Cerebellar cortex (tissue), 1 donor: ENCODE measurements at regions not wholly inside any gene's neighbourhood (a gene's known extent, or its start where the extent isn't known, plus 50 kb on each side); places are given as distances from the start of the nearest gene placed in this dataset.
"Not testable (repeated sequence)": the region's sequence is repeated elsewhere in the genome, so short reads cannot be mapped to it uniquely, and the experiment has no call there.

ENCODE experiments used
- DNase-seq: peaks from one replicate; pipeline ENCODE4 v3.0.0-alpha.2; 2015; ENCODE audit warnings: low spot score

DNA sequence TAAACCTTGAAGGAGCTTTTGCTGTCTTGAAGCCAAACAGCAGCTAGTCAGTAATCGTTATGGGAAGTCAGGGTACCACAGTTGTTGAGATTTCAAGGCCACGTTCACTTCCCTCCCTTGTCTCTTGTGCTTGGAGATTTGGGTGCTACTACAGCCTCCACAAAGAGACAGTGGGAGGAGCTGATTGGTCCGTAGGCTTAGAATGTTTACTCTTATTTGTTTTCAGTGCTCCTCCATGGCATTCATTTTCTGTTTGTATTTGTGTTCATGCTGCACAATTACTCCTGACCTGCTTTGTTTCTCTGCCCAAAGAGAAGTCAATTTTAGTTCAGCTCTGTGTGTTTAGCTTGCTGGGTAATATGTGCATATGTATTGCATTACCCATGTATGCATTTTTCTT lies 147.7 kb downstream of the PRL start:
- DNase-seq = no peak

DNA sequence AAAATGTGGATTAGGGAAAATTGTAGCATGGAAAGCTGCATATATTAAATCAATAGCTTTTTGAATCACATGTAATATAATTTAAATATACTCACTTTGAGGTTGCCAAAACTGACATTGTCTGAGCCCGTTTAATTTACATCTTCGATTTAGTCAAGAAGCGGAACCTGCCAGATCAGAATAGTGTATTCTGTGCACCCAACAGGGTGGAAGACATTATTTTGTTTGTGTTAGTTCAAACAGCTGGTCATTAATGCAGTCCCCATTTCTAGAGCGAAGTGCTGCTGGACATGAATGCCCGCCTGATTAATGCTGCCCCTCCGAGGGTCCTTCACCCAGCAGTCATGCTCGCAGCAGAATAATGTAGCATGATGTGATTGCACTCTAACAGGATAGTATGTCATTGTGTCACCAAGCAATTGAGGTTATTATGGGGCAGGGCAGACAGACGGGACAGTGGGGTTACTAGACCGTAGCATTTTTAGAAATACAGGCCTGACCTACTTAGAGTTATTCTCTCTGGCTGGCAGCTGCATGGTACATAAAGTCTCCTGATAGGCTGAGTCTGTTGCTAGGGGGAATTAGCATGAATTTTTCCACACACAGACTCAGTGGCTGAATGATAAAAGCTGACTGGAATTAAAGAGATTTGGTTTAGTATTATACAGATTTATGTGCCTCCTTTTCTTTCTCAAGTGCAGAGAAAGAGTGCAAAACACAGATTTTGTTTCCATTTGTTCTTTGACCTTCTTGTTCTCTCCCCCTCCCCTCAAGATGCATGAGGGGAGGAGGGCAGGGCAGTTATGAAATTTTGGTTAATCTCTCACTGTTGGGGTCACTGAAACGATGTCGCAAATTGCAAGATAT lies 147.1 kb downstream of the PRL start:
- DNase-seq = peak; percentile 28

DNA sequence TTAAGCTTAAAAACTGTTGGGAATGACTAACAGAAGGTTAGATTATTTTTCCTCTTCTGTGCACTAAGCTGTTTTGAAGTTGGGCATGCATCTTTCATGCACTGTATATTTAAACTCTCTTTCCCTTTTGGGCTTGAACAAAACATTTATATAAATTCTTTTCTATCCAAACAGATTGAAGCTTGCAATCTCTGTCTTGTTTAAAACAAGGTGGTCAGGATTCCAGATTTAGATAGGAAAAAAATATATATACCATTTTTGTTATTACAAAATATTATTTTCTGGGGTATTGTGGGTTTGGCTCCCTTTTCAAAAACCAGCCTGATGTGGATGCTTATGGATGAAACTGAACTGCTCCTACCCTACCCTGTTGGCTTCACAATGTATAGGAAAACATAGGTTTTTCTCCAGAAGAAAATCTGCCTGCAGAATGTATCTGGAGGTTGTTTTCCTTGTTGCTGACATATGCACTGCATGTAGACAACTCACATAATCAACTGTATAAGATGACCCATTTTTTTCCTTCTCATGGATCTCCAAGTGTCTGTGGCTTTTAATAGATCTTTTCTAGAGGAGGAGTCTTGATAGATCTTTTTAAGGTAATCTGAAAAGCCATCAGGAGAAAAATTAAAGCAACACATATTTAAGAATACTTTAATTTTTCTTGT lies 146.3 kb downstream of the PRL start:
- DNase-seq = no peak

DNA sequence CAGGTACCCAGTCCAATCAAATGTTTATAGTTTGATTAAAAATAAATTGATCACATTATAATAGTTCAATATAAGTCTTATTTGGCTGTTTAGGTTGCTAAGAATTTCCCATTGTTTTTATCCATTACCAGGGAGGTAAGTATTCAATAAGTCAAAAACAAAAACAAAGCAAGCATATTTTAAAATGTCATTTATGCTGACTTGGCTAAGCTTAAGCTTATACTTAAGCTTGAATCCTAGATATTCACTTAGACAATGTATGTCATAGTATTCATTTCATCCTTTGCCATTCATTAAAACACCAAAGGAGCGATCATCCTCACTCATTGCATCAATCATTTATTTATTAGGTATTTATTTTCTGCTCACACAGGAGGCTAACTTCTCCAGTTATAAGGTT lies 144.9 kb downstream of the PRL start:
- no peak for DNase-seq

DNA sequence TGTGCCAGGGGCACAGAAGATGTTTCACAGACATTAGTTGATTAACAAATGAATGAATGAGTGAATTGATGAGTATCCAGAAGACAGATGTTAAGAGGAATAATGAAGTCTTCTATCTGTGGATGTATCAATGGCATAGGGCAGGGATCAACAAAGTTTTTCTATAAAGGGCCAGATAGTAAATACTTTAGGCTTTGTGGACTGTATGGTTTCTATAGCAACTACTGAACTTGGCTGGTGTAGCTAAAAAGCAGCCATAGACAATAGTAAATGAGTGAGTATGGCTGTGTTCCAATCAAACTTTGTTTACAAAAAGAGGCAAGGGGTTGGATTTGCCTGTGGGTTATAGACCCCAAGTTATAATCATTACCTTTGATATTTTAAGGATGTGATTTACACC lies 144.0 kb downstream of the PRL start:
- no peak for DNase-seq

DNA sequence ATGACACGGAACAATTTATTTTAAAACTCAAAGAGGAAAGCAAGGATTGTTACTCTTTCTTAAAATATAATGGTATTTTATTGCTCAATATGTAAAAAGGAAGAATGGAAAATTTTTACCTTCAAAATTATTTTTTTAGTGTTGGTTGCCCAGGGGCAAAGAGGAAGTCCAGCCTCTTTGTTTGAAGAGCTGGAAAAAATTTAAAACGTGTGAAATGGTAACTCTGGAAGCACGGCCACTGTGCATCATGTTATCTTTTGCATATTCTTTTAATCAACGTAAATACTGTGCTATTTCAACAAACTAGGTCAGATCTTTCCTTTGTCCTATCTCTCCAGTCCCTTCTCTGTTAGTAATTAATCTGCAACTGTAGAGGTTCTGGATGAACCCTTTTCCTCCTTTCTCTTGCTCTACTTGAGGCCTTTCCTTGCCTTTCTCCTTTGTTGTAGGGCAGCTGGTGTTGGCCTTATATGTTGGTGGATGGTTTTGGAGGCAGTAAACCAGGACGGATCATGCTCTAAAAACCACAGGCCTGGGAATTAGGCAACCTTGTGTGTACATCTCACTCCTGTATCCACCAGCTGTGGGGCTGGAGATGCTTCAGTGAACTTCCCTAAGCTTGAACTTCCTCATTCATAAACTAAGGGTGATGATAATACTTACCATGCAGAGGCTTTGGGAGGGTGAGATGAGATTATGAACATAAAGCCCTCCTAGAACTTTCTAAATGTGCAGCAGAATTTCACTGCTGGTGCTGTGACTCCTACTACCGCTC lies 143.3 kb downstream of the PRL start:
- no peak for DNase-seq

DNA sequence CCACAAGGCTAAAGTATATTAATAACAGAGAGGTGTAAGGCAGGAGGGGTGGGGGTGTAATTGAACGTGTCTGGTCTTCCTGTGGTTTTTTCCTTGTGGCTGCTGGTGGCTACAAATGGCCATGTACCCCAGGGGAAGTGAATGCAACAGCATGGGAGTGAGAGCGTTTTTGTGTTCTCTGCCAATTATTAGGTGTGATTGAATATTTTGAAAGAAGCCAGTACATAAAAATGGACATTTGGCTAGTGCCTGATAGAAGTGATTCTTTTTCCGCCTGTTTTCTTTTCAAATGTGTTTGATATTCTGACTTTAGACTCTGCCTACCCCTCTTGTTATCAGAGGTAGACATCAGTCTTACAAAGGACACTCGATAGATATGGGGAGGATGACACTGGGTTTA lies 141.3 kb downstream of the PRL start:
- no peak for DNase-seq

DNA sequence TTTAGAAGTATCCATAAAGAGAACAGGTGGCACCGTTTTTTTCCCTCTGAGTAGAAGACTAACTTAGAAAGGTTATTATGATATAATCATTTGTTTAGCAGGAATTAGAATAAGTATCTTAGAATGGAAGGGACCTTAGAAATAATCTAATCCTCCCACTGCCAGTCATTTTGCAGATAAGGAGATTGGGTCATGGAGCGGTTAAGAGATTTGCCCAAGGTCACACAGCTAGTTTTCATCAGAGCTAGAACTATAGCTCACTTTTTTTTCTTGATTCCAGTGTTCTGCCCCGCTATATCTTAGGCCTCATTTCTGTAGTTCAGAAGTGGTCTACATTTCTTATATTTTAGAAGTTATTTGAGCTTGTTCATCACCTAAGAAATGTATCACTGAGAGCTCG lies 139.6 kb downstream of the PRL start:
- no peak for DNase-seq

DNA sequence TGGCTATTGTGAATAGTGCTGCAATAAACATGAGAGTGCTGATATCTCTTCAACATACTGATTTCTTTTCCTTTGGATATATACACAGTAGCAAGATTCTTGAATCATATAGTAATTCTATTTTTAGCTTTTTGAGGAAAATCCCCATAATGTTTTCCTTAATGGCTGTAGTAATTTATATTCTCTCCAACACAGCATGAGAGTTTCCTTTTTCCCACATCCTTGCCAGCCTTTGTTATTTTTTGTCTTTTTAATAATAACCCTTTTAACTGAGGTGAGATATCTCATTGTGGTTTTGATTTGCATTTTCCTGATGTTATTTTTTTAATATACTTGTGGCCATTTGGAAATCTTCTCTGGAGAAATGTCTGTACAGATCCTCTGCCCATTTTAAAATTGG lies 132.6 kb downstream of the PRL start:
- no peak for DNase-seq

DNA sequence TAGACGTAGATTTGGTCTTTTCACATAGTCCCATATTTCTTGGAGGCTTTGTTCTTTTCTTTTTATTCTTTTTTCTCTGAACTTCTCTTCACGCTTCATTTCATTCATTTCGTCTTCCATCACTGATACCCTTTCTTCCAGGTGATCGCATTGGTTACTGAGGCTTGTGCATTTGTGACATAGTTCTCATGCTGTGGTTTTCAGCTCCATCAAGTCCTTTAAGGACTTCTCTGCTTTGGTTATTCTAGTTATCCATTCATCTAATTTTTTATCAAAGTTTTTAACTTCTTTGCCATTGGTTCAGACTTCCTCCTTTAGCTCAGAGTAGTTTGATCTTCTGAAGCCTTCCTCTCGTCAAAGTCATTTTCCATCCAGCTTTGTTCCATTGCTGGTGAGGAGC lies 125.8 kb downstream of the PRL start:
- not testable (repeated sequence) for DNase-seq

DNA sequence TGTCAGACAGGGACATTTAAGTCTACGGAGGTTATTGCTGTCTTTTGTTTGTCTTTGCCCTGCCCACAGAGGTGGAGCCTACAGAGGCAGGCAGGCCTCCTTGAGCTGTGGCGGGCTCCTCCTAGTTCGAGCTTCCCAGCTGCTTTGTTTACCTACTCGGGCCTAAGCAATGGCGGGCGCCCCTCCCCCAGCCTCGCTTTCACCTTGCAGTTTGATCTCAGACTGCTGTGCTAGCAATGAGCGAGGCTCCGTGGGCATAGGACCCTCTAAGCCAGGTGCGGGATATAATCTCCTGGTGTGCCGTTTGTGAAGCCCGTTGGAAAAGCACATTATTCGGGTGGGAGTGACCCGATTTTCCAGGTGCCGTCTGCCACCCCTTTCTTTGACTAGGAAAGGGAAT lies 125.0 kb downstream of the PRL start:
- not testable (repeated sequence) for DNase-seq

DNA sequence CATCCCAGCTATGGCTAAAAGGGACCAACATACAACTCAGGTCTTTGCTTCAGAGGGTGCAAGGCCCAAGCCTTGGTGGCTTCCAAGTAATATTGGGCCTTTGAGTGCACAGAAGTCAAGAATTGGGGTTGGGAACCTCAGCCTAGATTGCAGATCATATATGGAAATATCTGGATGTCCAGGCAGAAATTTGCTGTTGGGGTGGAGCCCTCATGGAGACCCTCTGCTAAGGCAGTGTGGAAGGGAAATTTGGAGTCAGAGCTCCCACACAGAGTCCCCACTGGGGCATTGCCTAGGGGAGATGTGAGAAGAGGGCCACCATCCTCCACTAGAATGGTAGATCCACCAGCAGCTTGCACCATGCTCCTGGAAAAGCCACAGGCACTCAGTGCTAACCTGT lies 123.5 kb downstream of the PRL start:
- no peak for DNase-seq

DNA sequence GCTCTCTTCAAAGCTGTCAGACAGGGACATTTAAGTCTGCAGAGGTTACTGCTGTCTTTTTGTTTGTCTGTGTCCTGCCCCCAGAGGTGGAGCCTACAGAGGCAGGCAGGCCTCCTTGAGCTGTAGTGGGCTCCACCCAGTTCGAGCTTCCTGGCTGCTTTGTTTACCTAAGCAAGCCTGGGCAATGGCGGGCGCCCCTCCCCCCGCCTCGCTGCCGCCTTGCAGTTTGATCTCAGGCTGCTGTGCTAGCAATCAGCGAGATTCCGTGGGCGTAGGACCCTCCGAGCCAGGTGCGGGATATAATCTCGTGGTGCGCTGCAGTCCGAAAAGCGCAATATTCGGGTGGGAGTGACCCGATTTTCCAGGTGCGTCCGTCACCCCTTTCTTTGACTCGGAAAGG lies 116.6 kb downstream of the PRL start:
- not testable (repeated sequence) for DNase-seq

DNA sequence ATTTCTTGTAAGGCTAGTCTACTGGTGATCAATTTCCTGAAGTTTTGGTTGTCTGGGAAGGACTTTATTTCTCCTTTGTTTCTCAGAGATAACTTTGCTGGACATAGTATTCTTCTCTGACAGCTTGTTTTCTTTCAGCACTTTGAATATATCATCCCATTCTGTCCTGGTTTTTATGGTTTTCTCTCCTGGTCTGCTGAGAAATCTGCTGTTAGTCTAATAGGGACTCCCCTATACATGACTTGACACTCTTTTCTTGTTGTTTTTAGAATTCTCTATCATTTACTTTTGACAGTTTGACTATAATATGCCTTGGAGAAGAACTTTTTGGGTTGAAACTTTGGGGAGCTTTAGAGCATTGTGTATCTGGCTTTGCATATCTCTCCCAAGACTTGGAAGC lies 112.5 kb downstream of the PRL start:
- DNase-seq = no peak

DNA sequence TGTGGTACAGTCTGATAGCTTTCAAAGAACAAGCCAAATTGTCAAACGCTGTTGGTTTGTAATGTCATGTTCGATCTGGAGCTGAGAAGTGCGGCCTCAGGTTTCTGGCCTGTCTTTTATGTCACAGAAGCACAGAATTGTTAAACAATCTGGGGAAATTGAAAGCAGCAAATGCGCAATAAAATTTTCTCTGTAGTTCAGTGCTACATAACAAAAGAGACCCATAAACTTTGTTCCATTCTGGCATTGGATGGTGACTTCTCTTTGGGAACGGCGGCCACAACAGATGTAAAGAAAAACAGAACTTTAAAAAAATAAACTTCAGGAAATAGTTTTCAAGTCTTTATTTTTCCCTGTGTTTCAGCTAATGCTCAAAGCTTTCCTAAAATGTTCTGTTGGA lies 106.9 kb downstream of the PRL start:
- DNase-seq = no peak

DNA sequence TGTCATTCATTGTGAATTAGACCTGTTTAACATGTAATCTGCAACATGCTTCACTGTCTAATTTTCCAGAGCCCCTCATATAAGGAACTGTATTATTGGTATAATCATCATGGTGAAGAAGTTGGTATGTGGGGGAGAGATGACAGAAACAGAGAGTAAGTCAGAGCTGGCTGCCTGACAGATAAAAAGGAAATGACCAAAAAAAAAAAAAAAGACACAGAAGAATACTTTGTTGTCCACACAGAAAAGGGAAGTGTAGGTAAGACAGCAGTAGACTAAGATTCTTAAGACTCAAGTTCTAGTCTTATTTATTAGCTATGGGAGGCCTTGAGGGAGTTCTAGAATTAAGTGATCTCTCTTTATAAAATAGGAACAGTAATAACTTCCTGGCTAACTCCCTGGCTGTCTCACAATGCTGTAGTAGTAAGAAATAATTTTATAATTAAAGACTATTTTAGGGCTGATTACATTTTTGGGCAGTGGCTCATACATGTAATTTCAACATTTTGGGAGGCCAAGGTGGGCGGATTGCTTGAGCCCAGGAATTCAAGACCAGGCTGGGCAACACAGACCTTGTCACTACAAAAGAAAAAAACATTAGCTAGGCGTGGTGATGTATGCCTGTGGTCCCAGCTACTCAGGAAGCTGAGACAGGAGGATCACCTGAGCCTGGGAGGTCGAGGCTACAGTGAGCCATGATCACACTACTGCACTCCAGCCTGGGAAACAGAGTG lies 102.5 kb downstream of the PRL start:
- no peak for DNase-seq

DNA sequence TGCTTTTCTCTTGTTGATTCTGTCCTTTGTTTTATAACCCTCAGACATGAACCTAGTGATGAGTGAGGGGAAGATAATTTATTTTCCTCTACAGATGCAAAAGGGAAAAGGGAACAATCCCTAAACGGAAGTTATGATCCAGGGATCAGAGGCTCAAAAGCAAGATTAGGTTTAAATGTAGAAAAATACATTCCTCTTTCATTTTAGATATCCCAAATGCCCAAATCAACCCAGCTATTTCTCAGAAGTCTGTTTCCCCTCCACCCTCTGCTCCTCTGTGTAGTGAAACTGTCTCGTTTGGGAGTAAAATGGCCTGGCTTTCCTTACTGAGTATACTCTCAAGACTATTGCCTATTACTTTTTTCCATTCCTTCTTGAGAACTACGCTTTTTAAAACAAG lies 97.1 kb downstream of the PRL start:
- DNase-seq = no peak

DNA sequence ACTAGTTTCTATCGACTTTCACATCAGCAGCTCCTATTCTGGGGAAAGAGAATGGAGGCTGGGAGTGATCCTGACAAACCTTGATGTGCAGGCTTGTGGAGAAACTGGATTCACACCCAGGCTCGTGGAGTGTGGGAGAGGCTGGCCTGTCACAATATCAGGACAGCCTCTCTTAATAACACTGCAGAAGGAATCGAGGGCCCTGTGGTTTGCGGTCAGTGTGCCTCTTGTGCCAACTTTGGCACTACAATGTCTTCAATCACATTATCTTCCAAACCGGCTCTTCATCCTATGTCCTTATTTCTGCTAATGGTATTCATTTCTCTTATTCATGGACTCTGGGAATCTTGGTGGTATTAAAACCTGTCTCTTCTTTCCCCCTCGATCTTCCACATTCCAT lies 92.7 kb downstream of the PRL start:
- no peak for DNase-seq

DNA sequence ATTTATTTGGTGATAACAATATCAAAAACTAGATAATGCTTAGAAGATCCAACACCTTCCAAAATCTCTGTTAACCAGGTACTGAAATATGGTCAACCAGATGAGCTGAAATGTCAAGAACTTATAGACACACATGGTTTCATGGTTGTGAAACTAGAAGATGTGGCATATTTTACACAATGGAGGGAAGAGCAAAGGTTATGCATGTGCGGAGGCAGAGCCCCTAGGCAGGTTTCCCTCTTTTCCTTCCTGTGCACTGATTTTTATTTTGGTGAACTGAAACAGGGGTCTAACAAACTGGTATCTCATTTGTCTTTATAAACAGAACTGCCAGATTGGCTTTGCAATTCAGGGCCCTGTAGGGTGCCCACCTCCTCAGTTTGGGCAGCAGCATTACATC lies 91.6 kb downstream of the PRL start:
- no peak for DNase-seq

DNA sequence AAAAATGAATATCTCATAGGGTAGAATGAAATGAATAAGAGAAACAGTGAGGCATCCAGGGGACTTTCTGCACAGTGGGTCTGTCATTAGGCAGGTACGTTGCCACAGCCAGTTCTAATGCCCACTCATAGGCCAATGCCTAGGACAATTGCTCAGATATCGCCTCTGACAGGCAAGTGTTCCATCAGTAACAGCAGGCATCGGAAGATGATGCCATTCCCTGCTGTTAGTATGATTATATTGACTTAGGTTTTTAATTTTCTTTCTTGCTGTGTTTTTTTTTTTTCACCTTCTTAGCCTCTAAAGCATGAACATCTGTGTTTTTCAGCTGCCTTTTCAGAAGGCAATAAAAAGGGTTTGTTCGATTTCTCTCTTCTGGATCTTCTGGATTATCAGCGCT lies 90.7 kb downstream of the PRL start:
- no peak for DNase-seq

DNA sequence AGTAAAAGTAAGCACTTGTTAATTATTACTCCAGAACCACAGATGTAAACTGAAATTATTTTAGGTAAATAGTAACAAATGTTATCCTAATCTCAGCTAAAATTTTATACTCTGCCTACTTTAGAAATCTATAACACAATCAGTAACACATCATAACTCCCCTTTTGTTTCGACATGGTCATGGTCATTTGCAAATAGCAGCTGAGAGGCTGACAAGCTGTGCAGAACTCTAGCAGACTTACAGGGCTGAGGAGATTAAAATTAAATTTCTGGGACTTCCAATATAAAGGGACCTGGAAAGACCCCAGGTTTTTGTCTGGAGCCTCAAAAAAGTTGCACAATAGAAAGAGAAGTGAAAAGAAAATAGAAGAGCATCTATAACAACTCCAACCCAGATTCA lies 88.8 kb downstream of the PRL start:
- no peak for DNase-seq

DNA sequence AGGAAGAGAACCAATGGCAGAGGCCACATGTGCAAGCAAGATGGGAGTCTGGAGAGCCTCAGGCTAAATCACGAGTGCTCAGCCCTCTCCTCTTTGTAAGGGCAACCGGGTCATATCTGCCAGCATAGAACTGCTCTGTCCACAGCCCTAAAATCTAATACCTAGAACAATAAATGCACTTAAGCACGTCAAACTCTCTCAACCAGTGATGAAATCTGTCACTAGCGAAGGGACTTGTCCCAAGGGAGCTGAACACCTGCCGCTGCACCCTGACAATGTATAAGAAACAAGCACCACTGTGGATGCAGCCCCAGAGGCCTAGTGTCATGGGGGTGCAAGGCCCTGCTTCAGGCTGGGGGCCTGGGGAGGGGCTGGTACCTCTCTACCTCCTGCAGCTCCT lies 82.5 kb downstream of the PRL start:
- DNase-seq = no peak
